ENCODE measurements at regions not wholly inside any gene's neighbourhood (a gene's known extent, or its start where the extent isn't known, plus 50 kb on each side); places are given as distances from the start of the nearest gene placed in this dataset.

DNA sequence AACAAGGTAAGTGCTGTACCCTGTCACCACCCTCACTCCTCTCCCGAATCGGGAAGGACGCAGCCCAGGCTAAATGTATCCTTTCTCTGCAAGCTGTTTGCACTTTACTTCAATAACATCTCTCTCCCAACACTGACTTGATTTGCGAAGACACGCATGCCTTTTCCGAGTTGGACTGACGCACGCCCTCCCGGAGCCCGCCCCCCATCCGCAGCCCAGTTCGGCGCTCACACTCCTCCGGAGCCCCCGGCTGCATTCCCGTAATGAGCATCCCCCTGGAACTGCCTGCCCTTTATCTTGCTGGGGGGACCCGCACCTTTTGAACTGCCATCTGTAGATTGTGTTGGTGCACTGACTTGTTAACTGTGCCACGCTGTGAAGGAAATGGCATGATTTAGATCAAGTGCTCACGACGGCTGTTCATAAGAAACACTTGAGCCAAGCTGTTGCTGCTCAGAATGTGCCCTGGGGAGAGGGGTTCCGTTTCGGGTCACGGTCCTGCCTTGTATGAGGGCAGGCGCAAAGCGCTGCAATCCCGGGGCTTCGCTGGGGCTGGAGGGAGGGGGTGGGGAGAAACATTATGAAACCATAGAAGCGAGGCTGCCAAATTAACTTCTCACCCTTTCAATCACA lies 176.6 kb upstream of the CDKN3 start:
- no peaks in the 10 kb centered on the region for H3K36me3 Mint-ChIP-seq (ENCODE audit: insufficient read depth)
- peaks cover 41 to 67% of the 10 kb centered on the region in 2 donors for H3K27me3 Mint-ChIP-seq
- H3K9me3 Mint-ChIP-seq = no peaks in the 10 kb centered on the region
- ATAC-seq (replicated peaks) (no peak), DNase-seq (no peak)
- peak overlapping the region in 1 of 2 donors; percentile 50 for H3K4me3 Mint-ChIP-seq
- peaks cover 0 to 2% of the 10 kb centered on the region in 2 donors for H3K4me1 Mint-ChIP-seq (ENCODE audit: low read depth in 2 of 2)
- H3K27ac Mint-ChIP-seq = no peak overlapping the region

DNA sequence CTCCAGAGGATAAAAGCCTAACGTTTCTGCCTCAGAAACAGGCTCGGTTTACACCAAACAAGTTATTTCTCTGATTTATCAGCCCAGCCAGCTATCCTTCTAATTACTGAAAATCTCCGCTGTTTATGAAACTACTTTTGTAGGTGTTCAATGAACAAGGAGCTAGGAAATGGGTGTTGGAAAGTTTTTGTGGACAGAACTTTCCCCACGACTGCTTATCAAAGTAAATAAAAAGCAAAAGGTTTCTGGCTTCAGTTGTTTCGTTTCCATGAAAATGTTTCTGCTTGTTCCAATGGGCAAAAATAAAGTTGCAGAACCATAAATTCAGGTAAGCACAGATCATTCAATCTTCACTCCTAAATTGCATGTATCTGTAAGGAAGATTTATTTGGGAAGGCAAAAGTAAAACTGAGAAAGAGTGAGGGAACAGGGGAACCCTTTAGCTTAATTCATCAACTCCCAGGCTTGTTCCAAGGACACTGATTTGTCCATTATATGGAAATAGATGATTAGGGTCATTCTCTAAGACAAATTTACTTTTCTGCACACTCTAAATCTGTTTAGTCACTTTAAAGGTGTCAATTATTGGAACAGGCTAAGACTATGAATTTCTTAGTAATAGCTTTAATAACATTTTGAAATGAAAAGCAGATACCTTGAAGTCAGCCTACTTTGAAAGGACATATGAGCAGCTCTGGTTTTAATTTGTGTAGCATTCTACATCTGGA lies 175.9 kb upstream of the CDKN3 start:
- no peaks in the 10 kb centered on the region for H3K9me3 Mint-ChIP-seq
- ATAC-seq (replicated peaks) = no peak
- H3K4me1 Mint-ChIP-seq (ENCODE audit: low read depth in 2 of 2) = peaks cover 0 to 2% of the 10 kb centered on the region in 2 donors
- no peak for DNase-seq
- no peak overlapping the region for H3K27ac Mint-ChIP-seq
- no peak overlapping the region for H3K4me3 Mint-ChIP-seq
- H3K27me3 Mint-ChIP-seq = peaks cover 41 to 67% of the 10 kb centered on the region in 2 donors
- H3K36me3 Mint-ChIP-seq (ENCODE audit: insufficient read depth) = no peaks in the 10 kb centered on the region

DNA sequence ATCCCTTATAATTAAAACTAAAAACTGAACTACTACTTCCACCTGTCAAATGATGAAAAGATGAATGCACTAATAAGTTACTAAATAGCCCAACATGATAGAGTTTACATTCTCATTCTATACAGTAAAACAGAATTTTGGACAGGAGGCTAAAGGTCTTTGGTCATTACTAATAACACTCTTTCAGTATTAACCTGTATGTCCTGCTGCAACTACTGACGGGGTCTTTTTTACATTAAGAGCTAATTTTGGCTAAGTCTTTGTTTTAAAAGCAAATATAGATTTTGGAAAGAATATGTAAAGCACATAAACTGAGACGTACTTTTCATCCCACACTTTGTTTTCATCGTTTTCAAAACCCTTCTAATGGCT lies 175.4 kb upstream of the CDKN3 start:
- Mint-ChIP-seq H3K4me3 (no peak overlapping the region), H3K9me3 (no peaks in the 10 kb centered on the region), H3K27me3 (peaks cover 41 to 67% of the 10 kb centered on the region in 2 donors), H3K4me1 (ENCODE audit: low read depth in 2 of 2) (peaks cover 0 to 2% of the 10 kb centered on the region in 2 donors), H3K36me3 (ENCODE audit: insufficient read depth) (no peaks in the 10 kb centered on the region), H3K27ac (no peak overlapping the region)
- DNase-seq (no peak), ATAC-seq (replicated peaks) (no peak)

- no peak overlapping the region for H3K4me3 Mint-ChIP-seq
- no peak overlapping the region for H3K27ac Mint-ChIP-seq
- no peaks in the 10 kb centered on the region for H3K9me3 Mint-ChIP-seq
- peaks cover 0 to 2% of the 10 kb centered on the region in 2 donors for H3K4me1 Mint-ChIP-seq (ENCODE audit: low read depth in 2 of 2)
- DNase-seq = no peak
- no peak for ATAC-seq (replicated peaks)
- peaks cover 41 to 61% of the 10 kb centered on the region in 2 donors for H3K27me3 Mint-ChIP-seq
- H3K36me3 Mint-ChIP-seq (ENCODE audit: insufficient read depth) = no peaks in the 10 kb centered on the region
Observed at GRCh38 chr14:54221971-54222370, 174.8 kb upstream of the CDKN3 start.

DNA sequence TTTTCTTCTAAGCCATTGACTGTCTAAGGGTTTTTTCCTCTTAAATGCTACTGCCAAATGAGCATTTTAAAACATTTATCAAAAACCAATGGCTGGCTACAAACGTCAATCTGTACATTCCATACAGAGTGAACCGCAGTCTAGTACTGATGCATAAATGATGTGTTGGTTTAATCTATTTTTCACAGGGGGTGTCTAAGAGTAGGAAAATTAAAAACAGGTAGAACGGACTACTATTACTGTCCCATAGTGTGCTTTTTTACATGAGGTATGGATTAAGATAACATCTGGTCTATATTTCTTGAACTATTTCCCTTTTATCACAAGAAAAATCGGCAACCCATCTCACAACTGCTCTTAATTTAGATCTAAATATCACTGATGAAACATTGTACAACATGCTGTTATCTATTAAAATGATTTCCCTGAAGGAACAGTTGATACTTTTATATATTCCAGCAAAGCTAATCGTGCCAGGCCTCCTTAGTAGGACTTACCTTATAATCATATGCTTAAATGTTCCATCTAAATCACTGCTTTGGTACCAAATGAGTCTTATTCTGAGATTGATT lies 172.9 kb upstream of the CDKN3 start:
- peaks cover 42 to 49% of the 10 kb centered on the region in 2 donors for H3K27me3 Mint-ChIP-seq

DNA sequence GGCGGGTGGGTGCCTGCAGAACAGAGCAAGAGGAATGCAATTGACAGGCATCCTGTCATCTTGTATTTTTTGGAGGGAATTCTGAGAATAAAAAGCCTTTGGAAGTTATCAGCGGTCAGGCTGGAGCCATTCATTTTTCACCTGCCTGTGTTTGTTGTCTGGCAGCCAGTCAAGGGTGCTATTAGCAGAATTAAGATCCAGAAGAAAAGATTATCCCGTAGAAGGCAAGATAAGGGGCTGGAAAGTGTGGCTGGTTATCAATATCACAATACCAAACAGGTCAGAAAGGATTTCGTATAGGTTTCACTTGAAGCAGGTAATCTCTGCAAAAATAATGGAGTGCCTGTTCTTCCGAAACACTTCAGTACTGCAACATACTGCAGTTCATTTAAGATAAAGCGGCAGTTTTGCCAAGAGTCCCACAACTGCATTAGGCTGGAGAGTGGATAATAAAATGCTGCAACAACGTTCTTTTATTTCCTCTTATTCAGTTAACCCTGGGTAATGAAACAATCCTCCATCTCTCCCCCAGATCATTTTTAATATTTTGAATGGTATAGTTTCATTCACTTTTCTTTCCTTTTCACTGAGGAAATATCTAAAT lies 171.2 kb upstream of the CDKN3 start:
- H3K27ac Mint-ChIP-seq = no peak overlapping the region
- ATAC-seq (replicated peaks) (no peak), DNase-seq (no peak)
- H3K36me3 Mint-ChIP-seq (ENCODE audit: insufficient read depth) = no peaks in the 10 kb centered on the region
- no peak overlapping the region for H3K4me3 Mint-ChIP-seq
- no peaks in the 10 kb centered on the region for H3K9me3 Mint-ChIP-seq
- H3K27me3 Mint-ChIP-seq = peaks cover 28 to 32% of the 10 kb centered on the region in 2 donors
- no peaks in the 10 kb centered on the region for H3K4me1 Mint-ChIP-seq (ENCODE audit: low read depth in 2 of 2)

More for the DNA sequence above, 172.9 kb upstream of the CDKN3 start:
- DNase-seq = no peak
- Mint-ChIP-seq H3K36me3 (ENCODE audit: insufficient read depth) (no peaks in the 10 kb centered on the region), H3K9me3 (no peaks in the 10 kb centered on the region), H3K4me1 (ENCODE audit: low read depth in 2 of 2) (peaks cover 0 to 2% of the 10 kb centered on the region in 2 donors), H3K4me3 (no peak overlapping the region), H3K27ac (no peak overlapping the region)
- no peak for ATAC-seq (replicated peaks)

DNA sequence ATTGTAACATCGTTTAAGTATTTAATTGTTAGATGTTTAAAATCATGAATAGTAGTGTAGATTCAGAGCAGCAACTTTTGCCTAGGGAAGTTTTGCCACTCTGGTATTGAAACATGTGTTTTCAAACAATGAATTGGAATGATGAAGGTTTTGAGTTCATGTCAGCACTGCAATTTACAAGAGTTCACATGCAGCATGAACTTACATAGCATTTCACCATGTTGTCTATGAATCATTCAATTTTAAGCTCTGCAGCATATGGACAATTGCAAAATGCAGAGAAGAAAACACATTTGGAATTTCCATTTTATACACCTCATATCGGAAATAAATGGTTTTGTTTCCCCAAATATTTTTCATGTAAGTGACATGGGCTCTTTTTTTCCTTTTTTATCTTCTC lies 170.7 kb upstream of the CDKN3 start:
- DNase-seq (no peak), ATAC-seq (replicated peaks) (no peak)
- H3K27me3 Mint-ChIP-seq = peaks cover 27% of the 10 kb centered on the region in 2 donors
- no peaks in the 10 kb centered on the region for H3K9me3 Mint-ChIP-seq
- no peaks in the 10 kb centered on the region for H3K36me3 Mint-ChIP-seq (ENCODE audit: insufficient read depth)
- H3K4me1 Mint-ChIP-seq (ENCODE audit: low read depth in 2 of 2) = no peaks in the 10 kb centered on the region
- no peak overlapping the region for H3K27ac Mint-ChIP-seq
- H3K4me3 Mint-ChIP-seq = no peak overlapping the region

GRCh38 chr14:54226558-54226957 lies 170.2 kb upstream of the CDKN3 start:
- Mint-ChIP-seq H3K4me1 (ENCODE audit: low read depth in 2 of 2) (no peaks in the 10 kb centered on the region), H3K27ac (no peak overlapping the region), H3K36me3 (ENCODE audit: insufficient read depth) (no peaks in the 10 kb centered on the region), H3K9me3 (no peaks in the 10 kb centered on the region), H3K4me3 (no peak overlapping the region), H3K27me3 (peaks cover 25 to 28% of the 10 kb centered on the region in 2 donors)
- ATAC-seq (replicated peaks) (no peak), DNase-seq (no peak)

DNA sequence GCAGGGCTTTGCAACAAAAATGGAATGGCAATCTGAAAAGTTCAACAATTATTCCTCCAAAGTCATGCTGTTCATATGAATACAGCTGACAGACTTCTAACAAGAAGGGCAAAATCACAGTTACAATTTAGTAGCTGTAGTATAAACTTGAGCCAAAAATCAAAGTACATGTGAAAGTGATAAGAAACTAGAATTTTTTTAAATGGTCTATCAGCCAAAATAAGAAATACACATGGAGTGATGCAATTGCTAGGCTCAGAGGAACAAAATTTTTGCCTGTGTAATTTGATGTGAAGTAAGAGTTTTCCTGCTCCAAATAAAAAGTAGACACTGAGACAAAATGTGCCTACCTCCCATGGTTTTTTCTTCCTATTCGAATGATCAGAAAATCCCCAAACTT lies 167.7 kb upstream of the CDKN3 start:
- no peaks in the 10 kb centered on the region for H3K9me3 Mint-ChIP-seq
- H3K4me3 Mint-ChIP-seq = no peak overlapping the region
- no peak overlapping the region for H3K27ac Mint-ChIP-seq
- ATAC-seq (replicated peaks) (no peak), DNase-seq (no peak)
- H3K36me3 Mint-ChIP-seq (ENCODE audit: insufficient read depth) = no peaks in the 10 kb centered on the region
- H3K27me3 Mint-ChIP-seq = peaks cover 11 to 18% of the 10 kb centered on the region in 2 donors
- H3K4me1 Mint-ChIP-seq (ENCODE audit: low read depth in 2 of 2) = no peaks in the 10 kb centered on the region

GRCh38 chr14:54230645-54231044 lies 166.2 kb upstream of the CDKN3 start:
- no peaks in the 10 kb centered on the region for H3K9me3 Mint-ChIP-seq
- no peaks in the 10 kb centered on the region for H3K4me1 Mint-ChIP-seq (ENCODE audit: low read depth in 2 of 2)
- H3K27ac Mint-ChIP-seq = no peak overlapping the region
- peaks cover 11 to 15% of the 10 kb centered on the region in 2 donors for H3K27me3 Mint-ChIP-seq
- DNase-seq (no peak), ATAC-seq (replicated peaks) (no peak)
- H3K4me3 Mint-ChIP-seq = no peak overlapping the region
- H3K36me3 Mint-ChIP-seq (ENCODE audit: insufficient read depth) = no peaks in the 10 kb centered on the region

DNA sequence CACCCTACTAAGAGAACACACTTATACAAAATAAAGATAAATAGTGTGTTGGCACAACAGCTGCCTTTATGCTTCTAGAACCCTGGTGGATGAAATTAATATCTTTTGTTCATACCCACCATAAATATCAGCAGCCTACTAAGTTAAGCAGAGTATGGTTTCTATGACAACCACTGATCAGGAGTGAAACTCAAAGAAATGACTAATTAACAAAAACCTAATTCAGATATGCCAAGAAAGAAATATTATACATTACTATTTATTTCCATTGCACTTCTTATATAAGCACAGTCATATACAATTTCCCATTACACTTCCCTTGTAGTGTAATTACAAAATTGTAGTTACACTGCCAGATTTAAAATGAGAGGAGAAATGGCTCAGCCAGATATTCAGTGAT lies 164.1 kb upstream of the CDKN3 start:
- H3K27ac Mint-ChIP-seq = no peak overlapping the region
- peaks cover 11 to 15% of the 10 kb centered on the region in 2 donors for H3K27me3 Mint-ChIP-seq
- no peak for ATAC-seq (replicated peaks)
- H3K4me3 Mint-ChIP-seq = no peak overlapping the region
- H3K36me3 Mint-ChIP-seq (ENCODE audit: insufficient read depth) = no peaks in the 10 kb centered on the region
- DNase-seq = no peak
- H3K4me1 Mint-ChIP-seq (ENCODE audit: low read depth in 2 of 2) = no peaks in the 10 kb centered on the region
- no peaks in the 10 kb centered on the region for H3K9me3 Mint-ChIP-seq

- Mint-ChIP-seq H3K9me3 (no peaks in the 10 kb centered on the region), H3K4me3 (no peak overlapping the region), H3K27ac (no peak overlapping the region), H3K27me3 (no peaks in the 10 kb centered on the region), H3K36me3 (ENCODE audit: insufficient read depth) (no peaks in the 10 kb centered on the region), H3K4me1 (ENCODE audit: low read depth in 2 of 2) (no peaks in the 10 kb centered on the region)
- DNase-seq (no peak), ATAC-seq (replicated peaks) (no peak)
Observed at GRCh38 chr14:54241517-54241916, 155.3 kb upstream of the CDKN3 start.

- Mint-ChIP-seq H3K4me1 (ENCODE audit: low read depth in 2 of 2) (no peaks in the 10 kb centered on the region), H3K9me3 (no peaks in the 10 kb centered on the region), H3K36me3 (ENCODE audit: insufficient read depth) (no peaks in the 10 kb centered on the region), H3K27me3 (peaks cover 39 to 63% of the 10 kb centered on the region in 2 donors), H3K27ac (no peak overlapping the region), H3K4me3 (no peak overlapping the region)
- ATAC-seq (replicated peaks) (no peak), DNase-seq (no peak)
Observed at GRCh38 chr14:54251356-54251755, 145.5 kb upstream of the CDKN3 start.
